GM13976 (cell line): ENCODE measurements at regions not wholly inside any gene's neighbourhood (a gene's known extent, or its start where the extent isn't known, plus 50 kb on each side); places are given as distances from the start of the nearest gene placed in this dataset.
"Not testable (repeated sequence)": the region's sequence is repeated elsewhere in the genome, so short reads cannot be mapped to it uniquely, and the experiment has no call there.

Experiments
- DNase-seq: peaks from one replicate; pipeline ENCODE4 v3.0.0; 2012; ENCODE audit warnings: low spot score
- CTCF ChIP-seq: IDR thresholded peaks from 2 replicates; pipeline ENCODE4 v1.5.1; 2012; ENCODE audit warnings: borderline replicate concordance, mild to moderate bottlenecking; ENCODE audit not compliant: insufficient read depth; ENCODE audit errors: extremely low read depth, missing control alignments, control extremely low read depth
- in situ Hi-C: fragments of 300-500 bp; cut with MboI; formaldehyde crosslinking; loops from one replicate; pipeline ENCODE4 v1.12.0; 2022; ENCODE audit warnings: low sequenced_read_pairs, mixed read lengths, inconsistent platforms; ENCODE audit not compliant: unreplicated experiment

- in situ Hi-C loops: no loop called here
- no peak for DNase-seq
- TF ChIP-seq CTCF: no peak
Observed at GRCh38 chr4:83947125-83947829, 411.4 kb downstream of the GPAT3 start.

- DNase-seq, in situ Hi-C loops: not testable (repeated sequence)
Observed at GRCh38 chr4:83943691-83944090, 407.8 kb downstream of the GPAT3 start.

- in situ Hi-C loops: no loop called here
- no peak for TF ChIP-seq CTCF
- DNase-seq: no peak
Observed at GRCh38 chr4:83932750-83933391, 397.0 kb downstream of the GPAT3 start.

- no peak for DNase-seq
- no peak for TF ChIP-seq CTCF
- in situ Hi-C loops: no loop called here
Observed at GRCh38 chr4:83931659-83932438, 395.9 kb downstream of the GPAT3 start.

- TF ChIP-seq CTCF: no peak
- no peak for DNase-seq
- in situ Hi-C loops: no loop called here
Observed at GRCh38 chr4:83929550-83929949, 393.6 kb downstream of the GPAT3 start.

GRCh38 chr4:83926950-83927349 lies 391.0 kb downstream of the GPAT3 start:
- DNase-seq: no peak
- in situ Hi-C loops: no loop called here
- no peak for TF ChIP-seq CTCF

- DNase-seq: no peak
- in situ Hi-C loops: no loop called here
- no peak for TF ChIP-seq CTCF
Observed at GRCh38 chr4:83923341-83923740, 387.4 kb downstream of the GPAT3 start.
